ENCODE measurements at regions not wholly inside any gene's neighbourhood (a gene's known extent, or its start where the extent isn't known, plus 50 kb on each side); places are given as distances from the start of the nearest gene placed in this dataset.

DNA sequence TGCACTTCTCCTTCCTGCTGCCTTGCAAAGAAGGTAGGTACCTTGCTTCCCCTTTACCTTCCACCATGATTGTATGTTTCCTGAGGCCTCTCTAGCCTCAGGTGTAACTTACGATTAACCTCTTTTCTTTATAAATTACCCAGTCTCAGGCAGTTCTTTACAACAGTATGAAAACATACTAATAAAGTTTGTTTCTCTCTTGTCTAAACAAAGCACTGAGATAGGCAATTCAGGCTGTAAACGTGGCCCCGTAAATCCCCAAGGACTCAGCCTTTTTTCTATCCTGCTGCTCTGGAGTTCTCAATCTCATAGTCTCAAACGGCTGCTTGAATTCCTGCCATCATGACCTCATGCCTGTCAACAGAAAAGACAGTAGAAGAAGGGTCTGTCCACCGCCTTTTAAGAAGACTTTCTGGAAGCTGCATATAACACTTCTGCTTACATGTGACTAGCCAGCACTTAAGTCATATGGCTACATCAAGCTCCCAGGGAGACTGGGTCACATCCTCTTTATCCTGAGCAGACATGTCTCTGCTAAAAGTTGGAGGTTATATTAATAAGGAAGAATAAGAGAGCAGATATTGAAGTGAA, 257.8 kb downstream of the EBLN2 start:
- H3K27ac ChIP-seq (ENCODE audit: low read length) = no peak overlapping the region
- H3K36me3 ChIP-seq (ENCODE audit: control insufficient read depth, insufficient read depth, low read length) = no peaks in the 10 kb centered on the region
- CTCF ChIA-PET = no interaction called here
- TF ChIP-seq TCF7L2 (IDR thresholded peaks at IDR 0.05; ENCODE audit: low read depth, low read length) (no peak), CTCF (IDR thresholded peaks at IDR 0.05) (no peak), SIN3A (IDR thresholded peaks at IDR 0.05; ENCODE audit: borderline replicate concordance, insufficient read depth, low read depth, low read length) (no peak), POLR2AphosphoS5 (IDR thresholded peaks at IDR 0.05; ENCODE audit: low read depth, low read length) (no peak)
- TF ChIP-seq, protein P1, sequence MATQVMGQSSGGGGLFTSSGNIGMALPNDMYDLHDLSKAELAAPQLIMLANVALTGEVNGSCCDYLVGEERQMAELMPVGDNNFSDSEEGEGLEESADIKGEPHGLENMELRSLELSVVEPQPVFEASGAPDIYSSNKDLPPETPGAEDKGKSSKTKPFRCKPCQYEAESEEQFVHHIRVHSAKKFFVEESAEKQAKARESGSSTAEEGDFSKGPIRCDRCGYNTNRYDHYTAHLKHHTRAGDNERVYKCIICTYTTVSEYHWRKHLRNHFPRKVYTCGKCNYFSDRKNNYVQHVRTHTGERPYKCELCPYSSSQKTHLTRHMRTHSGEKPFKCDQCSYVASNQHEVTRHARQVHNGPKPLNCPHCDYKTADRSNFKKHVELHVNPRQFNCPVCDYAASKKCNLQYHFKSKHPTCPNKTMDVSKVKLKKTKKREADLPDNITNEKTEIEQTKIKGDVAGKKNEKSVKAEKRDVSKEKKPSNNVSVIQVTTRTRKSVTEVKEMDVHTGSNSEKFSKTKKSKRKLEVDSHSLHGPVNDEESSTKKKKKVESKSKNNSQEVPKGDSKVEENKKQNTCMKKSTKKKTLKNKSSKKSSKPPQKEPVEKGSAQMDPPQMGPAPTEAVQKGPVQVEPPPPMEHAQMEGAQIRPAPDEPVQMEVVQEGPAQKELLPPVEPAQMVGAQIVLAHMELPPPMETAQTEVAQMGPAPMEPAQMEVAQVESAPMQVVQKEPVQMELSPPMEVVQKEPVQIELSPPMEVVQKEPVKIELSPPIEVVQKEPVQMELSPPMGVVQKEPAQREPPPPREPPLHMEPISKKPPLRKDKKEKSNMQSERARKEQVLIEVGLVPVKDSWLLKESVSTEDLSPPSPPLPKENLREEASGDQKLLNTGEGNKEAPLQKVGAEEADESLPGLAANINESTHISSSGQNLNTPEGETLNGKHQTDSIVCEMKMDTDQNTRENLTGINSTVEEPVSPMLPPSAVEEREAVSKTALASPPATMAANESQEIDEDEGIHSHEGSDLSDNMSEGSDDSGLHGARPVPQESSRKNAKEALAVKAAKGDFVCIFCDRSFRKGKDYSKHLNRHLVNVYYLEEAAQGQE (IDR thresholded peaks at IDR 0.05; ENCODE audit: insufficient read depth in 1 of 2, low read depth in 2 of 2, low read length in 1 of 2) = no peak
- no peaks in the 10 kb centered on the region for H3K4me1 ChIP-seq (ENCODE audit: control insufficient read depth, insufficient read depth, low read length)
- POLR2A ChIA-PET = no interaction called here
- DNase-seq (ENCODE audit: low read depth, low spot score) (no peak), ATAC-seq (no peak)
- in situ Hi-C loops (cut with HindIII; ENCODE audit: low pct_unique_long_range_greater_than_20kb, low sequenced_read_pairs) = no loop called here
- H3K9me3 ChIP-seq (ENCODE audit: control insufficient read depth, insufficient read depth, low read depth, low read length) = no peaks in the 10 kb centered on the region
- no peaks in the 10 kb centered on the region for H3K27me3 ChIP-seq (ENCODE audit: control insufficient read depth, insufficient read depth, low read length)
- BruUV-seq (replicated peaks) = no TSS peak
- intact Hi-C loops (cut with micrococcal nuclease; ENCODE audit: unreplicated experiment) = no loop called here
- no peak overlapping the region for H3K4me3 ChIP-seq (ENCODE audit: low read depth in 2 of 2, low read length in 2 of 2)

DNA sequence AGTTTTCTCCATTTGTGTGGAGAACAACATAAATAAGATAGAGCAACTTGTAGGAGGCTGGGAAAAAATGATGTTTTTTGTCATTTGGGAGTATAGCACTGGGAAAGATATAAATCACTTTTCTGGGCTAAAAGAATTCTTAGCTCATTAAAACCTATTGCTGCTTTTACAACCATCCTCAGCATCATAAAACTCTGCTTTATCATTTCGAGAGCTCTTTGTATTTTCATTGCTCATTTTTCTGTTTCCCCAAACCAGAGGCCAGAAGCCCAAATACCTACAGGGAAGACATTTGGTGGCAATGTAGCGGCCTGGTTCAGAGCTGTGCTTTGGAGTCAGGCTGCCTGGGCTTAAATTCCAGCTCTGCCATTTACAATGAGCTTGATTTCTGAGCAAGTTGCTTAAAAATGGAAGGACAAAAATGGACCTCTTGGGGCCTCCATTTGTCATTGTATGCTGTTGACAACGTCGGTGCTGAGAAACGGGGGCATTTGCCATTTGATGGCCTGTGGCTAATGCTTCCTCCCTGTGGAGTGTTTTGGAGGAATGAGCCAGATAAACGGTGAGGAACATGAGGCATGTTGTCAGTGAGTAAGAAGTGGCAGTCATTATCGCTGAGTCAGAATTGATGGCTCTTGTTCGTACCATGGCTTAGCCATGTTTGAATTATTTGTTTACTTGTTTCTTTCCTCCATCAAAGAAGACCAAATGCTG, 260.0 kb downstream of the EBLN2 start:
- DNase-seq (ENCODE audit: low read depth, low spot score) (no peak), ATAC-seq (no peak)
- no peak overlapping the region for H3K4me3 ChIP-seq (ENCODE audit: low read depth in 2 of 2, low read length in 2 of 2)
- no peaks in the 10 kb centered on the region for H3K27me3 ChIP-seq (ENCODE audit: control insufficient read depth, insufficient read depth, low read length)
- no peaks in the 10 kb centered on the region for H3K9me3 ChIP-seq (ENCODE audit: control insufficient read depth, insufficient read depth, low read depth, low read length)
- no peaks in the 10 kb centered on the region for H3K36me3 ChIP-seq (ENCODE audit: control insufficient read depth, insufficient read depth, low read length)
- POLR2A ChIA-PET = no interaction called here
- CTCF ChIA-PET = no interaction called here
- BruUV-seq (replicated peaks) = no TSS peak
- TF ChIP-seq, protein P1 (IDR thresholded peaks at IDR 0.05; ENCODE audit: insufficient read depth in 1 of 2, low read depth in 2 of 2, low read length in 1 of 2) = no peak
- TF ChIP-seq SIN3A (IDR thresholded peaks at IDR 0.05; ENCODE audit: borderline replicate concordance, insufficient read depth, low read depth, low read length) = no peak
- no peak for TF ChIP-seq CTCF (IDR thresholded peaks at IDR 0.05)
- TF ChIP-seq TCF7L2 (IDR thresholded peaks at IDR 0.05; ENCODE audit: low read depth, low read length) = no peak
- no peak for TF ChIP-seq POLR2AphosphoS5 (IDR thresholded peaks at IDR 0.05; ENCODE audit: low read depth, low read length)
- H3K4me1 ChIP-seq (ENCODE audit: control insufficient read depth, insufficient read depth, low read length) = no peaks in the 10 kb centered on the region
- no peak overlapping the region for H3K27ac ChIP-seq (ENCODE audit: low read length)
- in situ Hi-C loops (cut with HindIII; ENCODE audit: low pct_unique_long_range_greater_than_20kb, low sequenced_read_pairs) = no loop called here
- intact Hi-C loops (cut with micrococcal nuclease; ENCODE audit: unreplicated experiment) = no loop called here

All from Panc1 (cell line).